Small intestine (tissue), 7 donors: ENCODE measurements at regions not wholly inside any gene's neighbourhood (a gene's known extent, or its start where the extent isn't known, plus 50 kb on each side); places are given as distances from the start of the nearest gene placed in this dataset.

Source experiments
- DNase-seq, 2 donors: peaks; one replicate each; pipeline versions ENCODE4 v3.0.0 to v3.0.0-alpha.2; 2013
- FAIRE-seq: peaks from 2 replicates; lab custom pipeline; 2012; peaks lifted over from hg19 to GRCh38; lab: Jason Lieb, UNC
- H3K27ac ChIP-seq, 3 donors: one replicate each; pipeline ENCODE4 v1.5.1; 2013; ENCODE audit warnings: low read length in 2 of 3, mild to moderate bottlenecking in 2 of 3, control low read depth in 1 of 3, inconsistent platforms in 1 of 3, low read depth in 1 of 3, moderate library complexity in 1 of 3
- H3K27me3 ChIP-seq, 3 donors: one replicate each; pipeline ENCODE4 v1.6.1; 2013; ENCODE audit warnings: low read length in 3 of 3, inconsistent platforms in 1 of 3; ENCODE audit not compliant: control insufficient read depth in 3 of 3, insufficient read depth in 3 of 3
- H3K36me3 ChIP-seq, 3 donors: one replicate each; pipeline ENCODE4 v1.6.1; 2013; ENCODE audit warnings: low read length in 3 of 3, inconsistent platforms in 1 of 3, low read depth in 1 of 3, mild to moderate bottlenecking in 1 of 3, moderate library complexity in 1 of 3; ENCODE audit not compliant: control insufficient read depth in 3 of 3, insufficient read depth in 2 of 3
- H3K4me1 ChIP-seq, 3 donors: one replicate each; pipeline ENCODE4 v1.6.1; 2013; ENCODE audit warnings: low read length in 2 of 3, inconsistent platforms in 1 of 3, low read depth in 1 of 3, mild to moderate bottlenecking in 1 of 3, moderate library complexity in 1 of 3; ENCODE audit not compliant: control insufficient read depth in 3 of 3, insufficient read depth in 2 of 3
- H3K4me3 ChIP-seq, 3 donors: one replicate each; pipeline ENCODE4 v1.5.1; 2013; ENCODE audit warnings: low read length in 3 of 3, control low read depth in 1 of 3, inconsistent platforms in 1 of 3, low read depth in 1 of 3, mild to moderate bottlenecking in 1 of 3, moderate library complexity in 1 of 3
- H3K9me3 ChIP-seq, 2 donors: one replicate each; pipeline ENCODE4 v1.6.1; 2013; ENCODE audit warnings: low read depth in 1 of 2, low read length in 1 of 2; ENCODE audit not compliant: control insufficient read depth in 2 of 2, insufficient read depth in 1 of 2
- WGBS, 3 donors: extraction: QIAGEN DNeasy Blood & Tissue Kit; methylation state at CpG; one replicate each; pipeline ENCODE4 v1.1.7; 2013; 5-methylcytosine and 5-hydroxymethylcytosine counted together
- donor health status: healthy with polysubstance abuse.
- donor health status: control.
- donor health status: control.
- donor health status: Bipolar disorder and iron deficiency.
- donor health status: healthy.

DNA sequence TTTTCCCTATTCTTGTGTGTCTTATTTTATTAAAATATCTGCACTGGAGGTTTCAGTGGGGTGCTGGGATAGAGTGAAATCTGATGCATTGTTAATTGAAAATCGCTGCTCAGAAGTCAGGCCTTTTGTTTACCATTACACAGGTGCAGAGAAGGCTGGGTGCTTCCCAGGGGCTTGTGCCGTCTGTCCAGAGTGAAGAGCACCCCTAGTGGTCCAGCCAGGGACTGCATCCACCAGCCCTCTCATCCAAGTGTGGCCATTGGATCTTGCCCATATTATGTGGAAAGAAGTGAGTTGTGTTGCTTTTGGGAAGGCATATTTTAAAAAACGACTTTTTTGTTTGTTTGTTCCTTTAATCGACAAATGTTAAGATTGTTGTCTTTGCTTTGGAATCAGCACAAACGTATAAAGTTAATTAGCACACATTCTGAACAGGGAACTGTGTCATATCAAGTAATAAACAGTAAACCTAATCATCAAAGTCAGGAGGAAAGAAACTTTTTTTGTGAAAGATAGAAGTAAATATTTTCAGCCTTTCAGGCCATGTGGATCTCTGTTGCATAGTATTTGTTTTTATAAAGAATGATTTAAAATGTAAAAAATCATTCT, 315.6 kb downstream of the MTRR start:
- H3K4me1 ChIP-seq, result no peaks in the 10 kb centered on the region
- DNase-seq, result peak; percentile 37 to 41
- no peak for FAIRE-seq
- WGBS, 3 donors, result 31 to 43% (median 33%) methylated on average over 5 of the region's 5 CpGs
- no peaks in the 10 kb centered on the region for H3K9me3 ChIP-seq
- no peaks in the 10 kb centered on the region for H3K27me3 ChIP-seq
- no peak overlapping the region for H3K4me3 ChIP-seq
- no peak overlapping the region for H3K27ac ChIP-seq
- no peaks in the 10 kb centered on the region for H3K36me3 ChIP-seq

DNA sequence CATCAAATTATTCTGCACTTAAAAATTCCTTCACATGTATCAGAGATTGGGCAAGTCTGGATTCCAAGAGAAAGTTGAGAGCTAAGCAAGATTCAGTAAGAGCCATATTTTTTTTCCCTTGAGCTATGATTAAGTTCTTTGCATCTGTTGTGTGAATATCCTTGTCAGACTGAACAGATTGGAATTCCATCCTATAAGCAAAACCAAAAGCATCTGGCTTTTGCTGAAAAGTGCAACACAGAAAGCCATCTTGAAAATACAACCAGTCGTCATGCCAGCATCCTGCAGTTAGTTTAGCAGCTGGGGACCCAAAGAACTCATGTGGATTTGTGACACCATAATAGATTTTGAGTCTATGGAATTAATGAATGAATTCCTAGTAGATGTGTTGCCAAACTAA, 316.9 kb downstream of the MTRR start:
- H3K4me1 ChIP-seq, result no peaks in the 10 kb centered on the region
- WGBS, 3 donors, result 80 to 97% (median 82%) methylated on average over 1 of the region's 1 CpG
- H3K9me3 ChIP-seq, result no peaks in the 10 kb centered on the region
- DNase-seq, result no peak
- H3K36me3 ChIP-seq, result no peaks in the 10 kb centered on the region
- FAIRE-seq, result no peak
- H3K4me3 ChIP-seq, result no peak overlapping the region
- no peaks in the 10 kb centered on the region for H3K27me3 ChIP-seq
- no peak overlapping the region for H3K27ac ChIP-seq

DNA sequence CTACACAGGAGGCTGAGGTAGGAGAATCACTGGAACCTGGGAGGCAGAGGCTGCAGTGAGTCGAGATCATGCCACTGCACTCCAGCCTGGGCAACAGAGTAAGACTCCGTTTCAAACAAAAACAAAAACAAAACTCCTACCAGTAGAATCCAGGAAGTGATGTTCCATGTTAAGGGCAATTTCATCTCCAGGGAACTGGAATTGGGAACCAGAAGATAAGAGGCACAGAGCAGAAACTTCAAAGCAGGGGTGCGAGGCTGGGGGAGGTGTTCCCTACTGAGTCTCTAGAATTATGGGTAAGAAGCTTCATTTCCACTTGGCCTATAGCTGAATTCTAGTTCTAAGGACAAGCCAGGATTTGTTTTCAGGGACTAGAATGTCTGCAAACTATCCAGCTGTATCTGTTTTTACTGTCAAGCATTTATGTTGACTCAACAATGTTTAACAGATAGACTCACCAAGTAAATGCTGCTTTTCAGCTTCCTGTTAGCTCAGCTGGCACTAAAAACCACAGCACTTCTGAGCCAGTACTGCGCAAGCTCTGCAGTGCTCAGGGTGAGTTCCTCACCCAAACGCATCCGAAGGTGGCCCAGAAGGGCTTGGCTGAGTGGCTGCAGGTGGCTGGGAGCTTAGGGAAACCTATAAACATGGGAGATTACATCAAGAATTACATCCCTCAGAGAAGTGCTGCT, 320.1 kb downstream of the MTRR start:
- FAIRE-seq (no peak), DNase-seq (peak; percentile 7 to 27)
- 42 to 50% (median 45%) methylated on average over 6 of the region's 6 CpGs for WGBS, 3 donors
- Histone ChIP-seq H3K36me3 (no peaks in the 10 kb centered on the region), H3K27ac (peak overlapping the region in 1 of 3 donors; percentile 18), H3K4me1 (no peaks in the 10 kb centered on the region), H3K9me3 (peaks cover 0 to 2% of the 10 kb centered on the region in 2 donors), H3K27me3 (no peaks in the 10 kb centered on the region), H3K4me3 (no peak overlapping the region)

DNA sequence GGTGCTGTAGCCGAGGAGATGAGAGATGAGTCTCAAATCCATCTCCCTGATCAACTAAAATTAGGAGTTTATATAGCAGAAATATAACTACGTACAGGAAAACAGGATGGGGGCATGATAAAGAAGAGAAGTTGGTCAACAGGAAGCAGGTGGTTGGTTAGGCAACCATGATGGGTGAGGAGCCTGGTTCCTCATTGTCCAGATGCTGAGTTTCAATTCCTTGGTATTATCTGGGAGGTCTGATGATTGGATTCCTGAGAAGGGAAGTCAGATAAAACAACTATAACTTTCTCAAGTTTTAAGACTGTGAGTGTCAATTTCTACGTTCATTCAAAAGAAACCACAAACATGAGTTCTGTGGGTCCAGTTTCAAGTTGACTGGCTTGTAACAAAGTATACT, 323.9 kb downstream of the MTRR start:
- H3K9me3 ChIP-seq, result peaks cover 0 to 2% of the 10 kb centered on the region in 2 donors
- H3K4me1 ChIP-seq, result no peaks in the 10 kb centered on the region
- DNase-seq (no peak), FAIRE-seq (no peak)
- WGBS, 3 donors, result 74 to 76% (median 76%) methylated on average over 3 of the region's 3 CpGs
- no peaks in the 10 kb centered on the region for H3K36me3 ChIP-seq
- no peak overlapping the region for H3K27ac ChIP-seq
- H3K4me3 ChIP-seq, result no peak overlapping the region
- H3K27me3 ChIP-seq, result no peaks in the 10 kb centered on the region

DNA sequence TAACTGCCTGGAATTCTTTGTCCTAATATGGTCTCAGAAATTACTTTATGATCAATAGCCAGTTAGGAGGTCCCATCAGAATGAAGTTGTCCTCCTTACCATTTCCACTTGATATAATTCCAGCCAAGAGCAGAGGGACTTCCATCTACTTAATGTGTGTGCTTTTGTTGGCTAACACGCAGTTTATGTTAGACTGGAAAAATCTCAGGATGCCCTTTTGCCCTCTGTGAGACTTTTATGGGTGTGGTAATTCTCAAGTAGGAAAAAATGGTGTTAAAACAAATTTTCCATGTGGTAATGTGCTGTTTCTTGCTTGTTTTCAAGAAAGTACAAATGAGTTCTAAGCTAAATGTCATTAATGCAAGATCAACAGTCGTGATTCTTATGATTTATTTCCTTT, 327.1 kb downstream of the MTRR start:
- no peak overlapping the region for H3K27ac ChIP-seq
- H3K4me1 ChIP-seq, result no peaks in the 10 kb centered on the region
- no peaks in the 10 kb centered on the region for H3K27me3 ChIP-seq
- FAIRE-seq (no peak), DNase-seq (peak in 1 of 2 donors; percentile 42)
- WGBS, 3 donors, result 23 to 36% (median 32%) methylated on average over 2 of the region's 2 CpGs
- H3K4me3 ChIP-seq, result no peak overlapping the region
- no peaks in the 10 kb centered on the region for H3K36me3 ChIP-seq
- peaks cover 0 to 2% of the 10 kb centered on the region in 2 donors for H3K9me3 ChIP-seq

DNA sequence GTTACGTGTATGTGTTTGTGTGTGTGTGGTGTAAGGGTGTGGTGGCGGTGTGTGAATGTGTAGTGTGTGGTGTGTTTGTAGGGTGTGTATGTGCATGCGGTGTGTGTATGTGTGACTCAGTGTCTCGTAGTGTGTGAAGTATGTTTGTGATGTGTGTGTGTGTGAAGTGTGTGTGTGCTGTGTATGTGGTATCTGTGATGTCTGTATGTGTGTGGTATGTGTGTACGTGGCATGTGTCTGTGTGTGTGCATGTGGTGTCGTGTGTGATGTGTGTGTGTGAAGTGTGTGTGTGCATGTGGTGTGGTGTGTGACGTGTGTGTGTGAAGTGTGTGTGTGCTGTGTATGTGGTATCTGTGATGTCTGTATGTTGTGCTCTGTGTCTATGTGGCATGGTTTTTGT, 339.4 kb downstream of the MTRR start:
- no peak overlapping the region for H3K4me3 ChIP-seq
- FAIRE-seq, result no peak
- no peak overlapping the region for H3K27ac ChIP-seq
- no peaks in the 10 kb centered on the region for H3K36me3 ChIP-seq
- H3K27me3 ChIP-seq, result no peaks in the 10 kb centered on the region
- WGBS, 3 donors, result 87 to 96% (median 93%) methylated on average over 7 of the region's 7 CpGs
- no peaks in the 10 kb centered on the region for H3K4me1 ChIP-seq
- H3K9me3 ChIP-seq, result no peaks in the 10 kb centered on the region
- no peak for DNase-seq

DNA sequence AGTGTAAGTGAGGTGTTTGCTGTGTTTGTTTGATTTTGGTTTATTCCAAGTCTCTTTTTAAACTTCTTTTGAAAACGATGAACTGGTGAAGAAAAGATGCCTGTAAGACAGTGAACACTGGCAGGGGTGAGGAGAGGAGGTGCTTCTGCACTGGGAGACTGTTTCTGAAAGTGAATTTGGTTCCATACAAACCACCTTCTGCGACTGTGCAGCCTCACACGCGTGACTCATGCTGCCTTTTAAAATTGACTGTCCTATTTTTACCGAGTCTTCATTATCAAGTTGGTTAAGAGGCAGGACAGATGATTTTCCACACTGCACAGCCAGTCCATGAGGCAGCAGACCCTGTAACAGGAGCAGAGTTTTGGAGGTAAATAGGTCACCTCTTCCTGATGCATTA, 340.6 kb downstream of the MTRR start:
- Histone ChIP-seq H3K4me3 (no peak overlapping the region), H3K27me3 (no peaks in the 10 kb centered on the region), H3K36me3 (no peaks in the 10 kb centered on the region), H3K9me3 (no peaks in the 10 kb centered on the region), H3K4me1 (no peaks in the 10 kb centered on the region), H3K27ac (no peak overlapping the region)
- FAIRE-seq (no peak), DNase-seq (no peak)
- WGBS, 3 donors, result 67 to 77% (median 77%) methylated on average over 5 of the region's 5 CpGs

DNA sequence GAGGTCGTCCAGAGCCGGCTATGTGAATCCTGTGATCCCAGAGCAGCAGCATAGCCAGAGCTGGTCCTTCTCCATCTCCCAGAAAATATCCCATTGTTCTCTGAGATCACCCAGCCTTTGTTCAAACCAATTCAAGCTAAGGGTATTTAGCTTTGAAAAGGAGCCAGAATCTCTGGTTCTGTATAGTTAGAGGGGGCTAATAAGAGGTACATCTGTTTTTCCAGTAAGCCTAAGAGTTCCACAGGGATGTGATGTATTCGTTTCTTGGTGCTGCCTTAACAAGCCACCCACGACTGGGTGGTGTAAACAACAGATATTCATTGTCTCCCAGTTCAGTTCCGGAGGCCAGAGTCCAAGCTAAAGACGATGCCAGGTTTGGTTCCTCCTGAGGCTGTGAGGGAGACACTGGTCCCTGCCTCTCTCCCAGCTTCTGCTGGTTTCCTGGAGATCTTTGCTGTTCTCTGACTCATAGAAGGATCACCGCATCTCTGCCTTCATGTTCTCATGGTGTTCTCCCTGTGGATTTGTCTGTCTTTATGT, 344.8 kb downstream of the MTRR start:
- no peak overlapping the region for H3K4me3 ChIP-seq
- H3K27ac ChIP-seq, result no peak overlapping the region
- no peaks in the 10 kb centered on the region for H3K4me1 ChIP-seq
- DNase-seq (no peak), FAIRE-seq (no peak)
- H3K36me3 ChIP-seq, result no peaks in the 10 kb centered on the region
- no peaks in the 10 kb centered on the region for H3K27me3 ChIP-seq
- H3K9me3 ChIP-seq, result no peaks in the 10 kb centered on the region
- 31 to 55% (median 46%) methylated on average over 7 of the region's 7 CpGs for WGBS, 3 donors
